ENCODE measurements at regions not wholly inside any gene's neighbourhood (a gene's known extent, or its start where the extent isn't known, plus 50 kb on each side); places are given as distances from the start of the nearest gene placed in this dataset.

GRCh38 chr3:82938821-82939328, 1177.4 kb upstream of the GBE1 start:
- no peak for DNase-seq

GRCh38 chr3:82927309-82928253, 1166.1 kb upstream of the GBE1 start:
- no peak for DNase-seq

- DNase-seq = no peak
These were observed 1129.6 kb upstream of the GBE1 start for GRCh38 chr3:82891028-82891427.

GRCh38 chr3:82883072-82883471, 1121.6 kb upstream of the GBE1 start:
- DNase-seq = no peak

- no peak for DNase-seq
These were observed 1114.0 kb upstream of the GBE1 start for GRCh38 chr3:82875401-82875800.

GRCh38 chr3:82839871-82840270, 1078.4 kb upstream of the GBE1 start:
- no peak for DNase-seq

GRCh38 chr3:82834098-82834497, 1072.7 kb upstream of the GBE1 start:
- no peak for DNase-seq

- no peak for DNase-seq
These were observed 1063.0 kb upstream of the GBE1 start for GRCh38 chr3:82824491-82824890.

- no peak for DNase-seq
These were observed 1054.6 kb upstream of the GBE1 start for GRCh38 chr3:82816086-82816485.

GRCh38 chr3:82815417-82816058, 1054.1 kb upstream of the GBE1 start:
- DNase-seq = no peak

GRCh38 chr3:82814660-82815059, 1053.2 kb upstream of the GBE1 start:
- DNase-seq = no peak

- DNase-seq = no peak
These were observed 1046.3 kb upstream of the GBE1 start for GRCh38 chr3:82807781-82808180.

GRCh38 chr3:82802501-82802900, 1041.1 kb upstream of the GBE1 start:
- DNase-seq = no peak

GRCh38 chr3:82800248-82800647, 1038.8 kb upstream of the GBE1 start:
- DNase-seq = no peak

GRCh38 chr3:82796765-82797164, 1035.3 kb upstream of the GBE1 start:
- DNase-seq = no peak

GRCh38 chr3:82791241-82791640, 1029.8 kb upstream of the GBE1 start:
- no peak for DNase-seq

GRCh38 chr3:82790307-82791097, 1029.1 kb upstream of the GBE1 start:
- DNase-seq = no peak

GRCh38 chr3:82783194-82783593, 1021.7 kb upstream of the GBE1 start:
- no peak for DNase-seq

- no peak for DNase-seq
These were observed 1011.8 kb upstream of the GBE1 start for GRCh38 chr3:82773207-82773606.

- DNase-seq = no peak
These were observed 1003.1 kb upstream of the GBE1 start for GRCh38 chr3:82764521-82764920.

GRCh38 chr3:82761858-82762257, 1000.4 kb upstream of the GBE1 start:
- no peak for DNase-seq

GRCh38 chr3:82745544-82745943, 984.1 kb upstream of the GBE1 start:
- no peak for DNase-seq

GRCh38 chr3:82743196-82743595, 981.8 kb upstream of the GBE1 start:
- no peak for DNase-seq

Measured in skin of body (tissue), 1 donor.